ENCODE measurements at regions not wholly inside any gene's neighbourhood (a gene's known extent, or its start where the extent isn't known, plus 50 kb on each side); places are given as distances from the start of the nearest gene placed in this dataset.

GRCh38 chr20:40966516-40967185 is 62.0 kb upstream of the TOP1 start:
- no peak for TF ChIP-seq CTCF (conservative IDR thresholded peaks at IDR 0.05; ENCODE audit: low read depth, low read length)
- TF ChIP-seq EZH2phosphoT487 (IDR thresholded peaks at IDR 0.05; ENCODE audit: borderline replicate concordance, low read length) = no peak
